Endodermal cell (in vitro differentiated cells): ENCODE measurements at regions not wholly inside any gene's neighbourhood (a gene's known extent, or its start where the extent isn't known, plus 50 kb on each side); places are given as distances from the start of the nearest gene placed in this dataset.

Experiments used
- DNase-seq: peaks from one replicate; pipeline ENCODE4 v3.0.0-alpha.2; 2017
- H3K27ac ChIP-seq: 2 replicates; pipeline ENCODE4 v1.5.1; 2013; ENCODE audit warnings: mild to moderate bottlenecking, low read depth, low read length, moderate library complexity
- H3K27me3 ChIP-seq: 2 replicates; pipeline ENCODE4 v1.6.1; 2013; ENCODE audit warnings: mild to moderate bottlenecking, low read length, moderate library complexity; ENCODE audit not compliant: insufficient read depth, control insufficient read depth, poor library complexity, severe bottlenecking
- H3K36me3 ChIP-seq: 2 replicates; pipeline ENCODE4 v1.7.0; 2013; ENCODE audit warnings: mild to moderate bottlenecking, low read length, moderate library complexity; ENCODE audit not compliant: control insufficient read depth, insufficient read depth
- H3K4me1 ChIP-seq: one replicate; pipeline ENCODE4 v1.7.0; 2013; ENCODE audit warnings: low read length; ENCODE audit not compliant: control insufficient read depth, insufficient read depth
- H3K4me3 ChIP-seq: 2 replicates; pipeline ENCODE4 v1.5.1; 2013; ENCODE audit warnings: mild to moderate bottlenecking, low read length, moderate library complexity
- H3K9ac ChIP-seq: 2 replicates; pipeline ENCODE4 v1.6.1; 2013; ENCODE audit warnings: mild to moderate bottlenecking, low read length, moderate library complexity; ENCODE audit not compliant: poor library complexity, severe bottlenecking; ENCODE audit errors: extremely low read depth
- H3K9me3 ChIP-seq: 2 replicates; pipeline ENCODE4 v1.6.1; 2013; ENCODE audit warnings: mild to moderate bottlenecking, low read length, moderate library complexity; ENCODE audit not compliant: control insufficient read depth
- H3K27ac Mint-ChIP-seq: 2 replicates; pipeline ENCODE4 v1.8.0; 2020; ENCODE audit warnings: mixed read lengths
- H3K27me3 Mint-ChIP-seq: 2 replicates; pipeline ENCODE4 v1.8.0; 2021; ENCODE audit warnings: mild to moderate bottlenecking, mixed read lengths; ENCODE audit not compliant: insufficient read depth
- H3K36me3 Mint-ChIP-seq: 2 replicates; pipeline ENCODE4 v1.8.0; 2020; ENCODE audit warnings: low read depth, mixed read lengths
- H3K4me1 Mint-ChIP-seq: 2 replicates; pipeline ENCODE4 v1.8.0; 2020; ENCODE audit warnings: mixed read lengths
- H3K4me3 Mint-ChIP-seq: 2 replicates; pipeline ENCODE4 v1.8.0; 2020; ENCODE audit warnings: mild to moderate bottlenecking, moderate library complexity, mixed read lengths
- H3K9me3 Mint-ChIP-seq: 2 replicates; pipeline ENCODE4 v1.8.0; 2020; ENCODE audit warnings: mild to moderate bottlenecking, mixed read lengths
- CTCF ChIP-seq: fragments of 200-600 bp; sonication (generic); conservative IDR thresholded peaks from 2 replicates; pipeline ENCODE4 v1.5.0; 2021; ENCODE audit warnings: antibody characterized with exemption, mild to moderate bottlenecking
- WGBS, 2 experiments: methylation state at CpG; one replicate each; pipeline versions ENCODE4 v1.1.5 to v1.1.7; 2013; ENCODE audit warnings: missing lambda C conversion rate in 2 of 2, mixed read lengths in 1 of 2; ENCODE audit not compliant: insufficient coverage in 1 of 2, insufficient read length in 1 of 2; 5-methylcytosine and 5-hydroxymethylcytosine counted together

- Histone ChIP-seq H3K4me3 (no peak overlapping the region), H3K4me1 (no peaks in the 10 kb centered on the region), H3K27me3 (no peaks in the 10 kb centered on the region), H3K36me3 (no peaks in the 10 kb centered on the region), H3K9ac (no peak overlapping the region), H3K9me3 (no peaks in the 10 kb centered on the region), H3K27ac (no peak overlapping the region)
- peaks cover 10% of the 10 kb centered on the region for H3K27me3 Mint-ChIP-seq
- DNase-seq, result no peak
- H3K4me1 Mint-ChIP-seq, result peaks cover 5% of the 10 kb centered on the region
- TF ChIP-seq CTCF, result no peak
- WGBS, 2 experiments, result 75 to 79% methylated on average over 7 to 10 of the region's 10 CpGs
- H3K27ac Mint-ChIP-seq, result no peak overlapping the region
- H3K4me3 Mint-ChIP-seq, result no peak overlapping the region
- no peaks in the 10 kb centered on the region for H3K9me3 Mint-ChIP-seq
- H3K36me3 Mint-ChIP-seq, result no peaks in the 10 kb centered on the region
Measured at GRCh38 chr5:3155046-3155445, 403.6 kb upstream of the IRX2 start.

GRCh38 chr5:3153906-3154305, 402.4 kb upstream of the IRX2 start:
- peaks cover 5% of the 10 kb centered on the region for H3K4me1 Mint-ChIP-seq
- no peak overlapping the region for H3K27ac Mint-ChIP-seq
- no peak overlapping the region for H3K4me3 Mint-ChIP-seq

GRCh38 chr5:3153226-3153858, 401.9 kb upstream of the IRX2 start:
- H3K27me3 ChIP-seq, result no peaks in the 10 kb centered on the region
- H3K9me3 ChIP-seq, result no peaks in the 10 kb centered on the region
- no peaks in the 10 kb centered on the region for H3K4me1 ChIP-seq
- Mint-ChIP-seq H3K36me3 (no peaks in the 10 kb centered on the region), H3K4me3 (no peak overlapping the region), H3K27me3 (peaks cover 10% of the 10 kb centered on the region), H3K27ac (no peak overlapping the region), H3K9me3 (no peaks in the 10 kb centered on the region), H3K4me1 (peaks cover 5% of the 10 kb centered on the region)
- no peak overlapping the region for H3K4me3 ChIP-seq
- no peak for TF ChIP-seq CTCF
- no peaks in the 10 kb centered on the region for H3K36me3 ChIP-seq
- DNase-seq, result no peak
- H3K9ac ChIP-seq, result no peak overlapping the region
- WGBS, 2 experiments, result 94 to 95% methylated on average over 9 to 10 of the region's 10 CpGs
- H3K27ac ChIP-seq, result no peak overlapping the region

More at GRCh38 chr5:3153906-3154305, 402.4 kb upstream of the IRX2 start:
- Mint-ChIP-seq H3K27me3 (peaks cover 10% of the 10 kb centered on the region), H3K9me3 (no peaks in the 10 kb centered on the region), H3K36me3 (no peaks in the 10 kb centered on the region)
- H3K27ac ChIP-seq, result no peak overlapping the region
- DNase-seq, result no peak
- no peaks in the 10 kb centered on the region for H3K36me3 ChIP-seq
- H3K4me1 ChIP-seq, result no peaks in the 10 kb centered on the region
- no peaks in the 10 kb centered on the region for H3K9me3 ChIP-seq
- 73 to 83% methylated on average over 1 to 4 of the region's 4 CpGs for WGBS, 2 experiments
- no peak for TF ChIP-seq CTCF
- H3K27me3 ChIP-seq, result no peaks in the 10 kb centered on the region
- no peak overlapping the region for H3K9ac ChIP-seq
- H3K4me3 ChIP-seq, result no peak overlapping the region
